ENCODE measurements at regions not wholly inside any gene's neighbourhood (a gene's known extent, or its start where the extent isn't known, plus 50 kb on each side); places are given as distances from the start of the nearest gene placed in this dataset.

DNA sequence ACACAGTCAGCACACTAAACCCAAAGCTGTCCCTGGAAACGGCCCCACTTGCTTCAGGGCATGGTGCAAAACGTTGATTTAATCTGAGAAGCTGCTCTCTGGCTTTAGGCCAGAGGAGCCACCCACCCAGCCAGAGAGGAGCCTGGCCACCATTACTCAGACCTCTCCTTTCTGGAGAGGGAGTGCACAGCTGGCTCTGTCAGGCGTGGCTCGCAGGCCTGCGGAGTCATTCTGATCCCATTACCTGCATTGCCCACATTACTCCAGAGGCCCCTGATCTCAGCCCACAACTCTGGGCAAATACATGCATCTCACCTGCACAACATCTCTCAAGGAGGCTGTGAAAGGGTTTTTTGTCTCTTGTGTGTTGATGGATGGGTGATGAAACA, 370.0 kb upstream of the IGFBP3 start:
- Mint-ChIP-seq H3K4me3 (no peak overlapping the region), H3K27ac (no peak overlapping the region), H3K27me3 (no peaks in the 10 kb centered on the region), H3K4me1 (ENCODE audit: low read depth) (no peaks in the 10 kb centered on the region), H3K9me3 (no peaks in the 10 kb centered on the region), H3K36me3 (ENCODE audit: low read depth) (no peaks in the 10 kb centered on the region)
- CTCF ChIA-PET, result no interaction called here
- ATAC-seq (no peak), DNase-seq (no peak)
- intact Hi-C loops (cut with micrococcal nuclease), result no loop called here
- POLR2A ChIA-PET, result no interaction called here
- TF ChIP-seq, protein P1, sequence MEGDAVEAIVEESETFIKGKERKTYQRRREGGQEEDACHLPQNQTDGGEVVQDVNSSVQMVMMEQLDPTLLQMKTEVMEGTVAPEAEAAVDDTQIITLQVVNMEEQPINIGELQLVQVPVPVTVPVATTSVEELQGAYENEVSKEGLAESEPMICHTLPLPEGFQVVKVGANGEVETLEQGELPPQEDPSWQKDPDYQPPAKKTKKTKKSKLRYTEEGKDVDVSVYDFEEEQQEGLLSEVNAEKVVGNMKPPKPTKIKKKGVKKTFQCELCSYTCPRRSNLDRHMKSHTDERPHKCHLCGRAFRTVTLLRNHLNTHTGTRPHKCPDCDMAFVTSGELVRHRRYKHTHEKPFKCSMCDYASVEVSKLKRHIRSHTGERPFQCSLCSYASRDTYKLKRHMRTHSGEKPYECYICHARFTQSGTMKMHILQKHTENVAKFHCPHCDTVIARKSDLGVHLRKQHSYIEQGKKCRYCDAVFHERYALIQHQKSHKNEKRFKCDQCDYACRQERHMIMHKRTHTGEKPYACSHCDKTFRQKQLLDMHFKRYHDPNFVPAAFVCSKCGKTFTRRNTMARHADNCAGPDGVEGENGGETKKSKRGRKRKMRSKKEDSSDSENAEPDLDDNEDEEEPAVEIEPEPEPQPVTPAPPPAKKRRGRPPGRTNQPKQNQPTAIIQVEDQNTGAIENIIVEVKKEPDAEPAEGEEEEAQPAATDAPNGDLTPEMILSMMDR (IDR thresholded peaks at IDR 0.05), result no peak

DNA sequence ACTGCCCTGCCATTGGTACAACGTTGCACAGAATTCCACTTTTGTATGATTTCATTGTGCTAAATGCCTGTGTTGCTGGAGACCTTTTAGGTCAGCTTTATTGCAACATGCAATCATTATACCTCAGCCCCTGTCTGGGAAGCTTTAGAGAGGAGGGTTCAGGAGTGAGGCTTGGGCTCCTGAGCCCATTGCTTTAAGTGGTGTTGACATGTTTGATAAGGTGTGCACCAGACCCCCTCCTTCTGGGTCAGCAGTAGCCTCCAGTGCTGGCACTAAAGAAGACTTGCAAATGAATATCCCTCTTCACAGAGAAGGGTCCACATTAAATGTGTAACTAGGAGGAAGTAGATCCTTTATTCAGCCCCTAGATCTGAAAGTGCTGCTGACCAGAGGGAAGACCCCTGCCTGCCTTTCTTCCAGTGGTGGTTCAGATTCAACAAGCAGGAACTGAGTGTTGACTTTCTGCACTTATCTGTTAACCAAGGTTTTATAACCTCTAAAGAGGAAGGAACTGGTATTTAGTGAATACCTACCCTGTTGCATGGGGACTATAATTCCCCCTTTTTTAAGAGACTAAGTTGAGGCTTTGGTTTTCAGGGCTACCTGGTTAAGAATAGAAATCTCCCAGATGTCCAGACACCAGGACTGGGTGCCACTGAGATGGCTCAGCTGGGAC, 369.4 kb upstream of the IGFBP3 start:
- Mint-ChIP-seq H3K4me3 (no peak overlapping the region), H3K4me1 (ENCODE audit: low read depth) (no peaks in the 10 kb centered on the region), H3K27ac (no peak overlapping the region), H3K9me3 (no peaks in the 10 kb centered on the region), H3K36me3 (ENCODE audit: low read depth) (no peaks in the 10 kb centered on the region), H3K27me3 (no peaks in the 10 kb centered on the region)
- POLR2A ChIA-PET, result no interaction called here
- no peak for ATAC-seq
- intact Hi-C loops (cut with micrococcal nuclease), result no loop called here
- TF ChIP-seq, protein P1 (IDR thresholded peaks at IDR 0.05), result no peak
- CTCF ChIA-PET, result no interaction called here
- no peak for DNase-seq

DNA sequence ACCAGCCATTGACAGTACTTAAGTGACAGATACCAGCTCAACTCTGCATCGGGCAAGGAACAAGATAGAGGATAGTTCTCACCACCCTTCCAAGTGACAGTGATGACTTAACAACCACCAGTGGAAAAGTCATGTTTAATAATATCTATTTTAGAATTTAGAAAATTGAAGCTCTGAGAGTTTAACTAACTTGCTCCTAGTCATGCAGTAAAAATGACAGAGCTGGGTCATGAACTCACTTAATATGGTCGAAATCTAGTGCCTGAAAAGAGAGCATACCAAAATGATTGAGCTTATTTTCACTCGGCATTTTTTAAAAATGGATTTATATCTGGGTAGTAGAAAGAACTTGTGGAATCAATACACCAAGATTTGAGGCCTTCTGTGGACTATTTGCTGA, 367.8 kb upstream of the IGFBP3 start:
- no peaks in the 10 kb centered on the region for H3K27me3 Mint-ChIP-seq
- intact Hi-C loops (cut with micrococcal nuclease), result no loop called here
- H3K4me3 Mint-ChIP-seq, result no peak overlapping the region
- H3K36me3 Mint-ChIP-seq (ENCODE audit: low read depth), result no peaks in the 10 kb centered on the region
- TF ChIP-seq, protein P1 (IDR thresholded peaks at IDR 0.05), result no peak
- POLR2A ChIA-PET, result no interaction called here
- CTCF ChIA-PET, result interaction anchor here (0.7 kb wide), 1 partner anchor 224 kb away, joined by 3 read pairs; no protein-coding TSS in a partner anchor
- DNase-seq (no peak), ATAC-seq (no peak)
- no peaks in the 10 kb centered on the region for H3K4me1 Mint-ChIP-seq (ENCODE audit: low read depth)
- no peaks in the 10 kb centered on the region for H3K9me3 Mint-ChIP-seq
- H3K27ac Mint-ChIP-seq, result no peak overlapping the region

DNA sequence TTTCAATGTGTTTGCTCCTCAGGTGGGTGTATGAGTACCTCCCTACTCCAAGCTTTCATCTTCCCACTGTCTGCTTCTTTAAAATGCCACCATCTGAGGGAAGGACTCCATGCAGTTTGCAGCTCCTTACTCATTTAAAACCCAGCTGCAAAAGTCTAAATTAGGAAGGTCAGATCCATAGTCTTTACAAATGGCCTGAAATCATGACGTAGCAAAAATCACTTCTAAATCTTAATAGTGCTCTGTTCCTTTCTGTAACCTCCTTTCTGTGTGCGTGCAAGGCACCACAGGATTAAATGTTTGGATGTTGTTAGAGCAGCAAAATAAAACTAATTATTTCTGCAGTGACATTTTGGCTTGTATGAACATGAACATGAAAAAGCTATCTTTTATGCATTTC, 366.9 kb upstream of the IGFBP3 start:
- POLR2A ChIA-PET, result no interaction called here
- Mint-ChIP-seq H3K9me3 (no peaks in the 10 kb centered on the region), H3K36me3 (ENCODE audit: low read depth) (no peaks in the 10 kb centered on the region), H3K4me3 (no peak overlapping the region), H3K27ac (no peak overlapping the region), H3K27me3 (no peaks in the 10 kb centered on the region), H3K4me1 (ENCODE audit: low read depth) (no peaks in the 10 kb centered on the region)
- CTCF ChIA-PET, result no interaction called here
- DNase-seq (no peak), ATAC-seq (no peak)
- intact Hi-C loops (cut with micrococcal nuclease), result no loop called here
- TF ChIP-seq, protein P1 (IDR thresholded peaks at IDR 0.05), result no peak

DNA sequence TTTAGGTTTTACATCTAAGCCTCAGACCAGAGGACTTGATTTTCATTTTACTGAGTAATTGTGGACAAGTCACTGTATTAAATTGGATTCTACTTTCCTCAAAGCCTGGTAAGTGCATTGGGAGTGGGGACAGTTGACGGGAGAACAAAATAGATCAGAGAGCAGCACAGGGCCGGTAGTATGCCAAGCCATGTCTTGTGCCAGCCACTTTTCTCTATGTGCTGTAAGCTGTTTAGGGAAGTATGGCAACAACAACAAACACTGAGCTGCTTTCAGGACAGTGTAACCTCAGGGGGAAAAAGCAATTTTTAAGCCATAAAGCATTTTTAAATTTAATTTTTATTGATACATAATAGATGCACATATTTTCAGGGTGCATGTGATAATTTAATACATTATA, 365.9 kb upstream of the IGFBP3 start:
- POLR2A ChIA-PET, result no interaction called here
- TF ChIP-seq, protein P1 (IDR thresholded peaks at IDR 0.05), result no peak
- no peak for ATAC-seq
- CTCF ChIA-PET, result no interaction called here
- intact Hi-C loops (cut with micrococcal nuclease), result no loop called here
- Mint-ChIP-seq H3K9me3 (no peaks in the 10 kb centered on the region), H3K36me3 (ENCODE audit: low read depth) (no peaks in the 10 kb centered on the region), H3K27me3 (no peaks in the 10 kb centered on the region), H3K4me3 (no peak overlapping the region), H3K27ac (no peak overlapping the region), H3K4me1 (ENCODE audit: low read depth) (no peaks in the 10 kb centered on the region)
- no peak for DNase-seq
